ENCODE measurements at regions not wholly inside any gene's neighbourhood (a gene's known extent, or its start where the extent isn't known, plus 50 kb on each side); places are given as distances from the start of the nearest gene placed in this dataset.
"Not testable (repeated sequence)": the region's sequence is repeated elsewhere in the genome, so short reads cannot be mapped to it uniquely, and the experiment has no call there.

DNA sequence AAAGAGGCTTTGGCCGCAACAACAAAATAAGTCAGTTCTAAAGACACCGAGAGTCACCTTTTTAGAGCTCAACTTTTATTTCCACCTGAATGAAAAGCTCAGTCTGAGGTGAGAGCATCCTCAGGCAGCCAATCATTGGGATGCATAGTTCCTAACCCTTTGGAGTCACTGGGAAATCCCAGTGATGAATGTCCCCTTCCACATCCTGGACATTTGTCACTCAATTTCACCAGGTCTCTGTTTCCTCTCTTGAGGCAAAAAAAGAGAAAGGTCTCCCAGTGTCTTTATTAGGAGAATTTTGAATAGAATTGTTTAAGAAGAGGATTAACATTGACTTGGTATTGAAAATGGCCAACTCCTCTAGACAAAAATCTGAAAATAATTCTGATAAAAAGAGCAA, 137.5 kb upstream of the SPRED1 start:
- no peak for DNase-seq (ENCODE audit: insufficient read length, low spot score)
- no peak for FAIRE-seq

GRCh38 chr15:38117781-38118180, 134.9 kb upstream of the SPRED1 start:
- DNase-seq (ENCODE audit: insufficient read length, low spot score) (no peak), FAIRE-seq (no peak)

DNA sequence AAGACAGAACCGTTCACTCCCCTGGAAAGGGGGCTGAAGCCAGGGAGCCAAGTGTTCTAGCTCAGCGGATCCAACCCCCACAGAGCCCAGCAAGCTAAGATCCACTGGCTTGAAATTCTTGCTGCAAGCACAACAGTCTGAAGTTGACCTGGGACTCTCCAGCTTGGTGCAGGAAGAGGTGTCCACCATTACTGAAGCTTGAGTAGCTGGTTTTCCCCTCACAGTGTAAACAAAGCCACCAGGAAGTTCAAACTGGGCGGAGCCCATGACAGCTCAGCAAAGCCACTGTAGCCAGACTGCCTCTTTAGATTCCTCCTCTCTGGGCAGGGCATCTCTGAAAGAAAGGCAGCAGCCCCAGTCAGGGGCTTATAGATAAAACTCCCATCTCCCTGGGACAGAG, 132.8 kb upstream of the SPRED1 start:
- DNase-seq (ENCODE audit: insufficient read length, low spot score), result not testable (repeated sequence)

DNA sequence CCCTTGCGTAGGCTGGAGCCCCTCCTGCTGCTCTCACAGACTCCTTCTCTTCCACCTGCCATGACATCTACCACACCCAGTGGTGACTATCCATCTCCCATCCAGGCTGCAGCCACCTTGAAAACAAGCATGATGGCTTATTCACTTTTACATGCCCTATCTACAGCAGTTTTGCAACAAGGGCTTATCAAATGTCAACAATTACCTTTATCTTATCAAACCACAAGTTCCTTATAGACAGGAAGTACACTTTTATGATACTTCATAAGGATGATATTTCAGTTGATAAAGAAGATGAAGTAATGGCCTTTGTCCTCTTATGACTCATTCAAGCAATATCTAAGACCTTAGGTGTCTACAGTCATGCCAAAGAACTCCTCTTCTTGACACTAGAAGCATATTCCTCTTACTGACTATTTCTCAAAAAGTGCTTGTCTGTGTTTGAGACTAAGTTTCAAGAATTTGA, 125.3 kb upstream of the SPRED1 start:
- FAIRE-seq (no peak), DNase-seq (ENCODE audit: insufficient read length, low spot score) (no peak)

More for the DNA sequence above, 132.8 kb upstream of the SPRED1 start:
- not testable (repeated sequence) for FAIRE-seq

DNA sequence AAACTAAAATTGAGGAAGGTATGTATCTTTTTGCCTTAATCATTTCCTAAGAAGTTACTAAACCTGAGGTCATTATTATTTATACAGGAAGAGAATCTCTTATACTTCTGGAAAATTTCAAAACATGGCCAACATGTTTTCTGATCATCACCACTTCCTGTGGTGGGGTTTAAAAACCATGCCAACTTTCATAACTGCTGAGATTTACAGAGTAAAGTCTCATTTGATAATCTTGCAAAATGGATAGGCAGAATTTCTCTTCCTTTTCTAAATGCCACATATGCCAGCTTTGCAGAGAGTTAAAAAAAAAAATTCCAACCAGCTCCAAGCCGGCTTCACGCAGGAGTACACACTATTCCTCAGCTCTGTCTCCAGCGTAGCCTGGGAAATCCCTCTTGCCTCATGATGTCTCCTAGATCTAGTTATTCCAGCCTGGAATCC, 124.3 kb upstream of the SPRED1 start:
- DNase-seq (ENCODE audit: insufficient read length, low spot score) (no peak), FAIRE-seq (no peak)

GRCh38 chr15:38128921-38129320, 123.7 kb upstream of the SPRED1 start:
- no peak for FAIRE-seq

DNA sequence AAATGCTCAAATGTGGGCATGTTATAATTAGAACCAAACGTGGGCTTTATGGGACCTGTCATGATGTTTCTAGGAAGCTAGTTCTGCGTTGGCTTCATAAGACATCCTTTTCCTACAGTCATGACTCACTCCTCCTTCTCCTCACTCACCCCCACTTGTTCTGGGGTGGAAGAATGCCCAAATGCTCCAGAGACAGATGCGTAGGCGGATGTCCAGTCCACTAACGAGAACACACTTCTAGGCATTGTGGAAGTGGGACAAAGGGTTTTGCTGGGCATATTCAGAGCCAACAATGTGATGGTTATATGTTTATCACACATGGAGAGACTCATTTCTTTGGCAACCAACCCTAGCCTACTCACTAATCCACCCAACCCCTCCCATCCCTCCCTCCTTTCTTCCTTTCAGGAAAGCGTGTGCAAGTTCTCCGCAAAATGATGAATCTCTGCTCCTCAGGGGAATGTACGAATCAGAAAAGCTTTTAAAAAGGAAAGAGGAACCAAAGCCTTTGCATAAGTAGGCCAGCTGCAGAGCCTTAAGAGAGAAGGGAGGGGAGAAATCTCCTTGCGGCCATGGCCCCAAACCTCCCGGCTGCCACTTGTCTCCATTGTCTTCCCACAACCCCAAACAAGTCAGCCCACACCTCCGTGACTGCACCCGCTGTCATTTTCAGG, 123.0 kb upstream of the SPRED1 start:
- no peak for DNase-seq (ENCODE audit: insufficient read length, low spot score)
- peak; percentile 75 for FAIRE-seq

More at GRCh38 chr15:38128921-38129320, 123.7 kb upstream of the SPRED1 start:
- DNase-seq (ENCODE audit: insufficient read length, low spot score), result no peak

DNA sequence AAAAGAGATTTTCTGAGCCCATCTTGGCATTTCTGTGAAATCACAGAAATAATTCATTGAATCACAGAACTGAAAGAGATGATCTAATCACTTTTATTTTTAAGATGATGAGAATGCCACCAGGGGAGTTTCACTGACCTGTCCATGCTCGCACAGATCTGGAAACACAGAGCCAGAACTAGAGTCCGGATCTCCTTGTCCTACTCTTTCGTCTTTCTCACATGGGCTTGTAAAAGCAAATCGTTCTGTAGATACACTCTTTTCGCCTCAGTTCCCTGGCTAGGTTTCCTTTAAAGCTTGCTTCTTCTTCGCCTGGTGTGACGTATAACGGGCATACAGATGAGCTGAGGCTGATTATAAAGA, 122.5 kb upstream of the SPRED1 start:
- DNase-seq (ENCODE audit: insufficient read length, low spot score), result no peak
- peak; percentile 63 for FAIRE-seq

DNA sequence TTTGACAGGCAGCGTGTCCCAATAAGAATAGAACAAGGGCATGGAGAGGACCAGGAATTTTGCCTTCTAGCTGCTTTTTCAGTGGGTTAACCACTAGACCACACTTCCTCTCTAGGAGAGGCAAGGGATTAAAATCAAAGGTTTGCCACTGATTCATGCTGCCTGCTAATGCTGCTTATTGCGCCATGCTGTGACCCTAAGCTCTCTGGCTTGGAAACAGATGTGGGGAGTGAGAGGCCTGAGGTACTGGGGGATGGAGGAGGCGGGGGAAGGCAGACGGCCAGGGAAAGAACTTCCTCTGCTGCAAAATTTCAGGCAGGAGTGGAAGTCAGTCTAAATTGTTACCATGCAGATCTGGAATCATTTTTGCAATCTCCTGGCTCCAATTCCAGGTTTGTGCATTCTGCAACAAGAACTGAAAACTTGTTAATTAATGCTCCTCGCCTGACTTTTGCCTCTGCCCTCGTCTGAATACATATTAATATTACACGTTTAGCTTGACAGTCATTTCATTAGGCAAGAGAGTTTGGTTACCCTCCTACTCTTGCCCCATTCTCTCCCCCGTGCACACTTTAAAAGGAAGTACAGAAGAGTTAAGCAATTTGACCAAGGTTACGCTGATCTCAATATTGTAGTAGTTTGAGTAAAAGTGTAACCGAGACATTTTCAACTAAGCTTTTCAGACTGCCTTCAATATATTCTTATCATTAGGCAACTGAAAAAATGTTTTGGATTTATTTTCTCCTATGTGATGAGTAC, 121.7 kb upstream of the SPRED1 start:
- DNase-seq (ENCODE audit: insufficient read length, low spot score) (no peak), FAIRE-seq (no peak)

- DNase-seq (ENCODE audit: insufficient read length, low spot score) (no peak), FAIRE-seq (no peak)
Measured at GRCh38 chr15:38134252-38134651, 118.4 kb upstream of the SPRED1 start.

DNA sequence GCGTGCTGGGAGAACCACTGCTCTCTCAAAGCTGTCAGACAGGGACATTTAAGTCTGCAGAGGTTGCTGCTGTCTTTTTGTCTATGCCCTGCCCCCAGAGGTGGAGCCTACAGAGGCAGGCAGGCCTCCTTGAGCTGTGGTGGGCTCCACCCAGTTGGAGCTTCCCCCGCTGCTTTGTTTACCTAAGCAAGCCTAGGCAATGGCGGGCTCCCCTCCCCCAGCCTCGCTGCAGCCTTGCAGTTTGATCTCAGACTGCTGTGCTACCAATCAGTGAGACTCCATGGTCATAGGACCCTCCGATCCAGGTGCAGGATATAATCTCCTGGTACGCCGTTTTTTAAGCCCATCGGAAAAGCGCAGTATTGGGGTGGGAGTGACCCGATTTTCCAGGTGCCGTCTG, 110.4 kb upstream of the SPRED1 start:
- not testable (repeated sequence) for DNase-seq (ENCODE audit: insufficient read length, low spot score); FAIRE-seq

GRCh38 chr15:38144921-38145320, 107.7 kb upstream of the SPRED1 start:
- DNase-seq (ENCODE audit: insufficient read length, low spot score) (no peak), FAIRE-seq (no peak)

DNA sequence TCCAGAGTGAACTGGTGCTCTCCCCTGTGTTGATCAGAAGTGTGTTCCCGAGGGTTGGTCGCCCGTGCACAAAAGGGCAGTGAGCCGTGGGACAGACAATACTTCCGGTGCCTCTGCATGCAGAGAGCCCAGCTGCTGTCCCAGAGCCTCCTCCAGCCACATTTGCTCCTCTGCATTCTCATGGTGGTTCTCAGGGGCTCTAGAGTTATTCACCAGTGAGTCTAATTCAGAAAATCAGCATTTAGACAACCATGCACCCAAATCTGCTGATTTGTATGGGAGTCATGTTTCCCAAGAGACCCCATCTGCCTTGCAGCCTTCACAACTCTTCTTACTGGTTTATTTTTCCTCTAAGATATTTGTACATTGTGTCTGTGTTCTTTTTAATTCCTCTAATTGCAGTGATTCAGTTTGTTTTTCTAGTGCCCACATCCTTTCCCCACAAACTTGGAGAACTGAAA, 107.0 kb upstream of the SPRED1 start:
- DNase-seq (ENCODE audit: insufficient read length, low spot score), result no peak
- no peak for FAIRE-seq

DNA sequence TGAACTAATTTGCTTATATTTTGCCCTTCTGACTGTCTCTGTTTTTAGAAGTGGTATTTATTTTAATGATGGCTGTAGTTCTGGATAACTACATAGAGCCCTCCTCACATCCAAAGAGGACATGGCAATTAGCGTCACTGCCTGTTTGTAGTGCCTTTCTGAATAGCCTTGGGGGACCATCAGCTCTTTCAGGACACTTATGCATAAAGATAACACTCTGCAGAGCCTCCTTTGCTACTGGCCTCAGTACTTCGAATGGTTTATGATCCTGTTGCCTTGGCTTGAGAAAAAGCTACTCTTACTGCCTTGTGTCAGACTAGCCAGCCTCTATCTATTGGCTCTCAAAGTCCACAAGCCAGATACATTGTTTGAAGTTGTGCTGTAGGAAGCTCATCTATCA, 105.4 kb upstream of the SPRED1 start:
- no peak for FAIRE-seq
- DNase-seq (ENCODE audit: insufficient read length, low spot score), result no peak

- no peak for FAIRE-seq
- no peak for DNase-seq (ENCODE audit: insufficient read length, low spot score)
Measured at GRCh38 chr15:38148471-38148870, 104.2 kb upstream of the SPRED1 start.

- DNase-seq (ENCODE audit: insufficient read length, low spot score) (no peak), FAIRE-seq (no peak)
Measured at GRCh38 chr15:38149315-38149714, 103.3 kb upstream of the SPRED1 start.

GRCh38 chr15:38150148-38150547, 102.5 kb upstream of the SPRED1 start:
- DNase-seq (ENCODE audit: insufficient read length, low spot score), result no peak
- no peak for FAIRE-seq

DNA sequence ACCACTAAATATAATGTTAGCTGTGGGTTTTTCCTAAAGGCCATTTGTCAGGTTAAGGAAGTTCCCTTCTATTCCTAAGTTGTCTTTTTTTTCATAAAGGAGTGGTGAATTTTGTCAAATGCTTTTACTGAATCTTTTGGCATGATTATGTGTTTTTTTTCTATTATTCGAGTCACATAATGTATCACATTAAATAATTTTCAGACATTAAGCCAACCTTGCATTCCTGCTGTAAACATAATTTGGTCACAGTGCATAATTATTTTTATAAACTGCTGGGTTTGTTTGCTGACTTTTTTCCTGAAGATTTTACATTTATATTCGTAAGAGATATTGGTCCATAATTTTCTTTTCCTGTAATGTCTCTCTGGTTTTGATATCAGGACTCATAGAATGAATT, 101.8 kb upstream of the SPRED1 start:
- DNase-seq (ENCODE audit: insufficient read length, low spot score) (no peak), FAIRE-seq (no peak)

DNA sequence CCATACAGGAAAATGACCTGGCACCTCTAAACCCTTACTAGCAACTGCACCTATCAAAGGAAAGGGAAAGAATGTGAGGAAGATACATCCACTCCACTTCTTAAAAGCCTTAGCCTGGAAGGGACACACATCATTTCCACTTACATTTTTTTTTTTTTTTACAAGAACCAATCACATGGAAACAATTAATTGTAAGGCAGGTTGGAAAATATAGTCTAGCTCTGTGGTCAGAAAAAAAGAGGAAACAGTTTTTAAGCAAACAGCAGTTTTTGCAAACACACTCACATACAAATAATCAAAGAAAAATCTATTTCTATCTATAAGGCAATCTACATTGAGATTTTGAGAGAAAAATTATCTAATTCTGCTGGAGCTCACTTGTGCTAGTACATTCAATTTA, 98.9 kb upstream of the SPRED1 start:
- DNase-seq (ENCODE audit: insufficient read length, low spot score) (no peak), FAIRE-seq (no peak)

GRCh38 chr15:38154255-38154654, 98.4 kb upstream of the SPRED1 start:
- DNase-seq (ENCODE audit: insufficient read length, low spot score) (no peak), FAIRE-seq (no peak)

- DNase-seq (ENCODE audit: insufficient read length, low spot score) (no peak), FAIRE-seq (no peak)
Measured at GRCh38 chr15:38154837-38155236, 97.8 kb upstream of the SPRED1 start.

DNA sequence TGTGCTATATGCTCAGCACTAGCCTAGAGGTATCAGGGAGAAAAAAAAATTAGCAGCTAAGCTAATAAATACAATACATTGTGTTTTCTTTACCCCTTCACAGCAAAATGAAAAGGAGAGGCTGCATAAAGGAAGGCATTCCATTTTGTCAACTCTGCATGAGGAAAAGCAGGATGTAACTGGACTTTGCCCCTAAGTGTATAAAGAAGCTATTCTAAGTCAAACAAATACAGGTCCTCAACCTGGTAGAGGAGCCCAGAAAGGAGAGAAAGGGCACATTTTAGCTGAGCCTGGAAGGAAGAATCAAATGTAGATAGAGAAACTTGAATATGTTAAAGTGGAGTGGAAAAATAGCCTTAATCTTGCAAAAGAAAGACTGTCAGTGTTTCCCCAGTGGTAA, 89.0 kb upstream of the SPRED1 start:
- DNase-seq (ENCODE audit: insufficient read length, low spot score), result no peak

More for the DNA sequence above, 89.0 kb upstream of the SPRED1 start:
- no peak for FAIRE-seq
